HG02610 (cell line): ENCODE measurements at regions not wholly inside any gene's neighbourhood (a gene's known extent, or its start where the extent isn't known, plus 50 kb on each side); places are given as distances from the start of the nearest gene placed in this dataset.

Experiments used
- ATAC-seq: cut with Tn5 transposase; IDR thresholded peaks from one replicate; pipeline ENCODE4 v1.9.1; 2021; ENCODE audit warnings: mild to moderate bottlenecking, moderate library complexity; ENCODE audit not compliant: unreplicated experiment

GRCh38 chrX:40485973-40486372 lies 94.8 kb upstream of the ATP6AP2 start:
- no peak for ATAC-seq

- no peak for ATAC-seq
Measured at GRCh38 chrX:40485102-40485826, 95.5 kb upstream of the ATP6AP2 start.

DNA sequence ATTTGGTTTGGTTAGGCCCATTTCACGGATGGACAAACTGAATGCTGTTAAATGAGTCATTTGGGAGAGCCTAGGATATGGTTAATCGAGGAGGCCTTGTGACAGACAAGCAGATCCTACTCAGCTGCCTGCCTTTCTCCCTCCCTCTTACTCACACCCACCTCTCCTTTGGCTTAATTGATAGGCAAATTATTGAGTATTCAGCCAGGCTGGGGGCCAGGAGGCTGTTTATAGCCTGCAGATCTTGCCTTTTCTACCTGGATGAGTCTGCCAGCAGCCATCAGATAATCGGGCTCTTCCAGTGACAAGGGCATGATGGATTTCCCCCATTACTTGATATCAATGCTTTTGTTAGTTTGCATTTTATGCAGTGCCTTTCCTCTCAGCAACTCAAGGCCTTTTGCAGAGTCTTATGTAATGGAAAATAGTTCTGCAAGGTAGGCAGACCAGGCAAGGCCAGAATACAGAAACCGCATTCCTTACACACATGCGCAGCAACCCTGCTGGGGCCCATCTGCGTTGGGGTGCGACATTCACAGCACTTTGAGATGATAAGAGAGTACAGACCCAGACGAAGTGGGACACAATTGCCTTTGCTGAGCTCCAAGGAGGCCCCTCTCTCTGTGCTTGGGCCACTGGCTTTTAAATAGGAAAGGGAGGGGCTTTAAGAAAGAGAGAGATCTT lies 96.2 kb upstream of the ATP6AP2 start:
- ATAC-seq = no peak

DNA sequence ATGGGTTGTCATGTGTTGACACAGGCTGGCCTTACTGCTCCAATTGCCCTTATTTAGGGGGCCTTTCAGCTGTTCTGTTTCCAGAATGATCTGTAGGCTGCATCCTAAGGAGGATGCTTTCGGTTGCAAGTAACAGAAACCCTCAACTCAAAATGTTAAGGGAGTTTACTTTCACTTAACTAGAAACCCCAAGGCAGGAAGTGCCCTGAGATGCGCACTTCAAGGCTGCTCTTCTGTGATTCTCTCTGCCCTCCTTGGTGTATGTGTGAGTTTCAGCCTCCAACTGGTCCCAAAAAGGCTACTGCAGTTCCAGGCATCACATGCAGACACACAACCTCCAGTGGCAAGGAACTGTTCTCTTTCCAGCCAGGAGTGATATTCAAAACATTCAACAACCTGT lies 97.3 kb upstream of the ATP6AP2 start:
- ATAC-seq = no peak

- no peak for ATAC-seq
Measured at GRCh38 chrX:40479777-40480318, 100.9 kb upstream of the ATP6AP2 start.

DNA sequence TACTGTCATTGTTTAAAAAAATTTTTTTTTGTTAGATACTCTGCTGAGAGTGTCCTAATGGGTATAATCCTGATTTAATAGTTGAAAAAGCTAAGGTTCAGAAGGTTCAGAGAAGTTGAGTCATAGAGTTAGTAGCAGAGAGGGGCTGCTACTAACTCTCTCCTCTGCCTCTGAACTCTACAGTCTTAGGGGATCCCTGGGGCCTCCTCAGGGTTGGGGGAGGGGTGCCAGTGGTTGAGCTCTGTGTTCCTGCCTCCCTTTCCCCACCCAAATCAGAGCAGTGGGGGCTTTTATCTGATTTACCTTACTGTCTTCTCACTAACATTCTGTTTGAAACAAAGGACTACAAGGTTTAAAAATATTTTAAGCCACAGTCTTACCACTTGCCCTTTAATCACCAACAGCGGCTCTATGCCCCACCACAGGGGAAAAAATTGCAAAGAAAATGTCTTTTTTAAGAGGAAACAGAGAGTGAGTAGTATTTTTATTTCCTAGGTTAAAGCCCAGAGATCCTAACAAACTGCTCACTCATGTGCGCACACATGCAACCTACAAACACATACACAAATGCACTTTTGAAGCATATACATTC lies 102.2 kb upstream of the ATP6AP2 start:
- no peak for ATAC-seq

DNA sequence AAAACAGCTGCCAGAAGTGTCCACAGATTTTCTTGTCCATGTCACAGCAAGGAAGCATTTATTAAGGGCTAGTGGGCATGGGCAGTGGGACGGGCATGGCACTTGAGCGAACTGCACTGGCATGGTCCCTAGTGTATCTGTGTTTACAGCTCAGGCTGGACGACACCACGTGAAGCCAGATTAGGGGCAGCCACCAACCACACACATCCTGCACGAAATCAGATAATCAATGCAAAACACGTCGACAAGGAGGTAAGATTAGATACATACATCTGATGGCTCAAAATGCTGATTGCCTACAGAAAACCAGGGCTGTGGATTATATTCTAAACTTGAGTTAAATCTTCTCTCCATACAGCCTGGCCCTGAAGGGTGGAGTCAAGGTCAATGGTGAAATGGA lies 103.8 kb upstream of the ATP6AP2 start:
- ATAC-seq = no peak

DNA sequence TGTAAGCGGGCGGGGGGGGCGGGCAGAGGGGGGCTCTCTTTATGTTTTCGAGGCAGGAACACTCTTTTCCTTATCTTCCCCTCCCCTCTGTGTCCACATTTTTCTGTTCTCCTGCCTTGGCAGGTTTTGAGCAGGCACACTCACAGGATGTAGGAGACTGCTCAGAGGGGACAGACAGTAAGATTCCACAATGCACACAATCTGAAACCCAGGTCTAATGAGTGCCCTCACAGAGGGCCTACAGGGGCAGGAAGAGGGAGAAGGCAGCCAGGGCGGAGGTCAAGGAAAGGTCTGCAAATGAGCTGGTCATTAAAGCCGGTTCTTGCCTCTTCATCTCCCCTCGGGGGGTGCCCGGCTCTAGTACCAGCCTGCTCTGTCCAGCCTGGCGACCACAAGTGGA lies 106.1 kb upstream of the ATP6AP2 start:
- ATAC-seq = no peak

- no peak for ATAC-seq
Measured at GRCh38 chrX:40474205-40474626, 106.6 kb upstream of the ATP6AP2 start.

- no peak for ATAC-seq
Measured at GRCh38 chrX:40473460-40474204, 107.1 kb upstream of the ATP6AP2 start.

DNA sequence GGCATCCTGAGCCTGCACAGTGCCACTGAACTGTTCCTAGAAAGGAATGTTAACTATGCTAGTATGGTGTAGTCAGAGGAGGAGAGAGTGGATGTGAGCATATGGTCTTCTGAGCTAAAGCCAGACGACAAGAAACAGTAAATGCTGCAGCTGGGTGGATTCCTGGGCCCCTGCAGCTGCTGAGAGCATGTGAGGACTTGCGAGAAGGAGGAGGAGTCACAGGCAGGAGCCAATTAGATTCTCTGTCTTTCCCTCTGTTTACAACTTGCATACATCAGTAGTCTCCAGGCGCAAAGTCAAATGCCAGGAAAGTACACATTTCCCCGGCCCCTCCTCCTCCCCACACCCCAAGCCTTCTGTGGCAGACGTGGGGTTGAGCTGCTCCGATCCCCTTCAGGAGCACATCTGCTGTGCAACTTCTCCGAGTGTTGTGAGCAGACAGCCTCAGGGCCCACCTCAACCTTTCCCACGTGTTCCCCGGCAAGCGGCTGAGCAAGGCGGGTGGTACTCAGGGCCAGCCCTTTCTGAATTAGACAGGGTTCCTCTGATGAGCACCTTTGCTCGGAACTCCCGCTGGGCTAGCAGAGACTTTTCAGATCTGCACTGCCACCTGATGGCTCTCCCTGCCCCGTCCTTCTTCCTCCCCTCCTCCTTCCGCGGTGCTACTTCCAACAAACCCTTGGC lies 108.7 kb upstream of the ATP6AP2 start:
- peak; percentile 50 for ATAC-seq

DNA sequence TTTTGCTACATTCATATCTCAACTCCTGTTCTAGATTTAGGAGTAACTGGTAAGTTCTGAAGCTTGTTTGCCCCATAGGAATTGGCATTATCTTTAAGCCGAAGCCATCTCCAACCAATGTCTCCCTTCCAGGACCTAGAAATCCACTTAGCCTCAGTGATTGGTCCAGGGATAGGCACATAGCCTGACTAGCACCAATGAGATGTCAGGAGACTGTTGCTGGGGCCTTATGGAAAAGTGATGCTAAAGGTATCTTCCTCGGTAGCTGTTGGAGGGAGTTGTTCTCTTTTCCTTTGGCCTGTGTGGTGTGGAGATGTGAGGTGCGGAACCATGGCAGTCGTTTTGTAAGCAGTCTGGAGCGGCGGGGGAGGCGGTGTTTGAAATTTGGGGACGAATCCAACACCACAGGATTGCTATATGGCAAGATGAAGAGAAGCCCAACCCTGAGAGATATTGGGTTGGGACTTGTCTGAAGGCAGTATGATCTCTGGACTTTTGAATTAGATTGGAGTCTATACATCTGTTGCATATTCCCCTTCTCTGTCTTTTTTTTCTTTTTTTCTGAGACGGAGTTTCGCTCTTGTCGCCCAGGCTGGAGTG lies 109.8 kb upstream of the ATP6AP2 start:
- ATAC-seq = no peak

DNA sequence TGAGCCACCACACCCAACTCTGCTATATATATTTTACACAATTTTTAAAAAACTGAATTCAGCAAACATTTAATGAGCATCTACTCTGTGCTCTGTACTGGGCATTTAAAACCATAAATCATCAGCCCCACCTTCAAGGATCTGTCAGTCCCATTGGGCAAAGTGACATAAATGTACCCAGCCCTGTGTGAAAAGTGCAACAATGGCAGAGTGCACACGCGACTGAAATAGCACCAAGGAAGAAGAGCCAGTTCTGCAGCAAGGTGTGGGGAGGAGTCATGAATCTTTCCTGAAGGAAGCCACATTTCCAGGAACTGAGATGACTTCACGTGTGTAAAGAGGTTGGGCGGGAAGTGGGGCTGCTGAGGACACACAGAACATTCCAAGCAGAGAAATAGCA lies 111.5 kb upstream of the ATP6AP2 start:
- ATAC-seq = no peak

- peak; percentile 81 for ATAC-seq
Measured at GRCh38 chrX:40468033-40468846, 112.5 kb upstream of the ATP6AP2 start.

DNA sequence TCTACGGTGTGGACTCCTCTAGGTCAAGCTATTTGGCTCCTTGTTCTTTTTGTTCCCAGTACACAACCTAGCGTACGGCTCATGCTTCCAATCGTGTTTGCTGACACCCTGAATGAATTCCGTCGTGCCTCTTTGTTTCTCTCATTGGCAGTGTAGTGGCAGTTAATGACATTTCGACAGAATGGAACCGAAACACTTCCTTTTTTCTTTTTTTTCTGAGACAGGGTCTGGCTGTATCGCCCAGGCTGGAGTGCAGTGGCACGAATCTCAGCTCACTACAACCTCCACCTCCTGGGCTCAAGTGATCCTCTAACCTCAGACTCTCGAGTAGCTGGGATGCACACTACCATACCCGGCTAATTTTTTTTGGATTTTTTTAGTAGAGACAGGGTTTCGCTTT lies 113.3 kb upstream of the ATP6AP2 start:
- ATAC-seq = no peak

- ATAC-seq = no peak
Measured at GRCh38 chrX:40465735-40466551, 114.8 kb upstream of the ATP6AP2 start.

- ATAC-seq = no peak
Measured at GRCh38 chrX:40462795-40463194, 118.0 kb upstream of the ATP6AP2 start.

DNA sequence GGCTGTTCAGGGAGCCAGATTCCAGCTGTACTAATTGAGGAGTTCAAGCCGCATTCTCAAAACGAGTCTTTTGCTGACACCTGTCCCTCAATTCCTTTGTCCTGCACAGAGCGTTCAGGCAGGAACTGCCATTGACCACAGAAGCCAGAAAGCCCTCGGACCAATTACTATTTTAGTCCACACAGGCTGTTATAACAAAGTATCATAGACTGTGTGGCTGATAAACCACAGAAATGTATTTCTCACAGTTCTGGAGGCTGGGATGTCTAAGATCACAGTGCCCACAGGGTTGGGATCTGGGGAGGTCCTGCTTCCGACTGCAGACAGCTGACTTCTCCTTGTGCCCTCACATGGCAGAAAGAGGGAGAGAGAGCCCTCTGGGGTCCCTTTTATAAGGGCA lies 119.8 kb upstream of the ATP6AP2 start:
- no peak for ATAC-seq
